GM12891 (cell line): ENCODE measurements at regions not wholly inside any gene's neighbourhood (a gene's known extent, or its start where the extent isn't known, plus 50 kb on each side); places are given as distances from the start of the nearest gene placed in this dataset.
"Not testable (repeated sequence)": the region's sequence is repeated elsewhere in the genome, so short reads cannot be mapped to it uniquely, and the experiment has no call there.

Source experiments
- DNase-seq: peaks from one replicate; pipeline ENCODE4 v3.0.0; 2011; ENCODE audit warnings: low spot score; ENCODE audit not compliant: insufficient read length
- FAIRE-seq: peaks from 2 replicates; lab custom pipeline; 2011; peaks lifted over from hg19 to GRCh38; lab: Jason Lieb, UNC
- PAX5 ChIP-seq: IDR thresholded peaks from 2 replicates; pipeline ENCODE4 v1.6.1; 2011; ENCODE audit warnings: low read length, moderate library complexity, mild to moderate bottlenecking; ENCODE audit not compliant: insufficient read depth, severe bottlenecking
- POLR2A ChIP-seq: IDR thresholded peaks from 2 replicates; pipeline ENCODE4 v1.6.1; 2011; ENCODE audit warnings: low read depth, low read length, control low read depth
- POLR2AphosphoS5 ChIP-seq: IDR thresholded peaks from 2 replicates; pipeline ENCODE4 v1.6.1; 2011; ENCODE audit warnings: low read depth, low read length, control low read depth
- POU2F2 ChIP-seq: IDR thresholded peaks from 2 replicates; pipeline ENCODE4 v1.6.1; 2011; ENCODE audit warnings: low read depth, mild to moderate bottlenecking, control low read depth, low read length, moderate library complexity
- SPI1 ChIP-seq: IDR thresholded peaks from 2 replicates; pipeline ENCODE4 v1.6.1; 2011; ENCODE audit warnings: low read depth, low read length, control low read depth
- TAF1 ChIP-seq: IDR thresholded peaks from 2 replicates; pipeline ENCODE4 v1.6.1; 2011; ENCODE audit warnings: low read depth, low read length, control low read depth

GRCh38 chr14:45757655-45758054 is 504.7 kb upstream of the MIS18BP1 start:
- FAIRE-seq (no peak), DNase-seq (no peak)
- TF ChIP-seq PAX5 (no peak), SPI1 (peak; percentile 51; the same call in 1 of the 2 replicates)

- DNase-seq, FAIRE-seq: not testable (repeated sequence)
Measured at GRCh38 chr14:45756412-45756811, 503.4 kb upstream of the MIS18BP1 start.

- no peak for TF ChIP-seq POLR2A
- TF ChIP-seq SPI1: no peak
- TF ChIP-seq POU2F2: no peak
- no peak for TF ChIP-seq TAF1
- no peak for DNase-seq
Measured at GRCh38 chr14:45743884-45744283, 490.9 kb upstream of the MIS18BP1 start.

GRCh38 chr14:45742187-45742586 is 489.2 kb upstream of the MIS18BP1 start:
- no peak for FAIRE-seq
- no peak for TF ChIP-seq SPI1
- no peak for TF ChIP-seq PAX5
- TF ChIP-seq POLR2AphosphoS5: no peak
- no peak for TF ChIP-seq POU2F2
- no peak for TF ChIP-seq POLR2A
- no peak for TF ChIP-seq TAF1
- DNase-seq: no peak

More at GRCh38 chr14:45743884-45744283, 490.9 kb upstream of the MIS18BP1 start:
- FAIRE-seq: no peak

- DNase-seq (no peak), FAIRE-seq (no peak)
- TF ChIP-seq POLR2A (no peak), PAX5 (no peak), TAF1 (no peak)
Measured at GRCh38 chr14:45728434-45729225, 475.6 kb upstream of the MIS18BP1 start.

GRCh38 chr14:45727133-45727532 is 474.1 kb upstream of the MIS18BP1 start:
- FAIRE-seq (no peak), DNase-seq (no peak)

GRCh38 chr14:45721472-45721871 is 468.5 kb upstream of the MIS18BP1 start:
- FAIRE-seq: no peak
- TF ChIP-seq POLR2A (no peak), SPI1 (no peak), POU2F2 (no peak), PAX5 (no peak), TAF1 (no peak), POLR2AphosphoS5 (no peak)

More at GRCh38 chr14:45727133-45727532, 474.1 kb upstream of the MIS18BP1 start:
- TF ChIP-seq PAX5 (no peak), SPI1 (no peak), POLR2A (no peak), POLR2AphosphoS5 (no peak), POU2F2 (no peak), TAF1 (no peak)

GRCh38 chr14:45716572-45716971 is 463.6 kb upstream of the MIS18BP1 start:
- FAIRE-seq: no peak
- TF ChIP-seq PAX5 (no peak), TAF1 (no peak)

More at GRCh38 chr14:45721472-45721871, 468.5 kb upstream of the MIS18BP1 start:
- no peak for DNase-seq

GRCh38 chr14:45715946-45716345 is 462.9 kb upstream of the MIS18BP1 start:
- no peak for DNase-seq
- FAIRE-seq: no peak

More at GRCh38 chr14:45716572-45716971, 463.6 kb upstream of the MIS18BP1 start:
- DNase-seq: no peak

GRCh38 chr14:45709541-45709940 is 456.5 kb upstream of the MIS18BP1 start:
- TF ChIP-seq POLR2AphosphoS5 (no peak), PAX5 (no peak), SPI1 (no peak), POU2F2 (no peak), POLR2A (no peak), TAF1 (no peak)
- FAIRE-seq: no peak
- DNase-seq: no peak

More at GRCh38 chr14:45715946-45716345, 462.9 kb upstream of the MIS18BP1 start:
- no peak for TF ChIP-seq POU2F2
- no peak for TF ChIP-seq POLR2A
- TF ChIP-seq TAF1: no peak
- TF ChIP-seq PAX5: no peak
- TF ChIP-seq POLR2AphosphoS5: no peak
- no peak for TF ChIP-seq SPI1
